HepG2 (cell line): ENCODE measurements at regions not wholly inside any gene's neighbourhood (a gene's known extent, or its start where the extent isn't known, plus 50 kb on each side); places are given as distances from the start of the nearest gene placed in this dataset.

ENCODE experiments used
- ATAC-seq: fragments of 200-7000 bp; cut with Tn5 transposase; 3 replicates; pipeline ENCODE4 v1.9.1; 2020; ENCODE audit warnings: mild to moderate bottlenecking, moderate library complexity
- BruUV-seq: library from RNA; stranded (reverse); fragments of 400-500 nt; replicated peaks from 2 replicates; lab custom pipeline; 2021; lab: Mats Ljungman, UMichigan
- CTCF ChIA-PET: fragments of 300-600 bp; formaldehyde crosslinking; extraction: SDS; loops from one replicate; lab custom pipeline; 2021; ENCODE audit warnings: low total read pairs, inconsistent platforms, low intra/inter-chr PET ratio; lab: Yijun Ruan, JAX
- POLR2A ChIA-PET: fragments of 350-600 bp; sonication (Branson Sonifier 250); formaldehyde crosslinking; loops from one replicate; lab custom pipeline; 2020; ENCODE audit warnings: antibody characterized with exemption, inconsistent platforms; lab: Yijun Ruan, JAX
- DNase-seq: peaks from one replicate; pipeline ENCODE4 v3.0.0-alpha.2; 2015; ENCODE audit warnings: low spot score
- FAIRE-seq: peaks from 3 replicates; lab custom pipeline; 2011; peaks lifted over from hg19 to GRCh38; lab: Jason Lieb, UNC
- H2AFZ ChIP-seq: one replicate; pipeline ENCODE4 v1.6.1; 2011; ENCODE audit warnings: low read length, inconsistent platforms
- H3K27ac ChIP-seq: fragments of 300-600 bp; 3 replicates; pipeline ENCODE4 v1.8.0; 2011; ENCODE audit warnings: mixed run types, mild to moderate bottlenecking, mixed read lengths, low read length, inconsistent platforms; ENCODE audit not compliant: insufficient read depth; ENCODE audit errors: extremely low read length
- H3K27me3 ChIP-seq, 2 experiments: fragments of 200-600 bp in 1 of 2; 2 replicates in 1 of 2; 3 replicates in 1 of 2; pipeline versions ENCODE4 v1.6.0 to v1.8.0; 2011; ENCODE audit warnings: low read length in 2 of 2, mild to moderate bottlenecking in 2 of 2, moderate library complexity in 2 of 2, inconsistent platforms in 1 of 2; ENCODE audit not compliant: insufficient read depth in 2 of 2, control insufficient read depth in 1 of 2
- H3K36me3 ChIP-seq, 2 experiments: fragments of 200-600 bp in 1 of 2; replicated peaks in 1 of 2; 2 replicates in 1 of 2; 3 replicates in 1 of 2; pipeline versions ENCODE4 v1.5.1 to v1.8.0; 2011; ENCODE audit warnings: low read length in 2 of 2, inconsistent platforms in 1 of 2; ENCODE audit not compliant: insufficient read depth in 2 of 2, control insufficient read depth in 1 of 2
- H3K4me1 ChIP-seq: 2 replicates; pipeline ENCODE4 v1.5.1; 2012; ENCODE audit warnings: low read length, inconsistent platforms; ENCODE audit not compliant: insufficient read depth
- H3K4me2 ChIP-seq: 2 replicates; pipeline ENCODE4 v1.6.0; 2011; ENCODE audit warnings: low read depth, low read length, inconsistent platforms
- H3K4me3 ChIP-seq, 3 experiments: fragments of 200-600 bp in 1 of 3; sonication (generic), shearing (Covaris generic) in 1 of 3; replicated peaks in 1 of 3; 2 replicates each; pipeline ENCODE4 v1.5.1; 2011 to 2016; ENCODE audit warnings: low read length in 3 of 3, inconsistent platforms in 2 of 3, low read depth in 2 of 3, mild to moderate bottlenecking in 2 of 3, control low read depth in 1 of 3, mixed read lengths in 1 of 3; ENCODE audit not compliant: insufficient read depth in 1 of 3
- H3K79me2 ChIP-seq: one replicate; pipeline ENCODE4 v1.6.1; 2011; ENCODE audit warnings: low read length, inconsistent platforms; ENCODE audit not compliant: insufficient read depth
- H3K9ac ChIP-seq: 2 replicates; pipeline ENCODE4 v1.6.0; 2011; ENCODE audit warnings: mild to moderate bottlenecking, low read depth, low read length, inconsistent platforms; ENCODE audit not compliant: insufficient read depth
- H3K9me3 ChIP-seq: 2 replicates; pipeline ENCODE4 v1.5.1; 2012; ENCODE audit warnings: mild to moderate bottlenecking, low read length
- H4K20me1 ChIP-seq: 2 replicates; pipeline ENCODE4 v1.6.0; 2011; ENCODE audit warnings: inconsistent platforms, mild to moderate bottlenecking, low read length, moderate library complexity; ENCODE audit not compliant: insufficient read depth
- MAFG ChIP-seq: sonication (generic); formaldehyde crosslinking; IDR thresholded peaks from 2 replicates; pipeline ENCODE4 v1.5.1; 2020; ENCODE audit warnings: mild to moderate bottlenecking, missing genetic modification reagents
- MTA3 ChIP-seq: sonication (generic); formaldehyde crosslinking; IDR thresholded peaks from 2 replicates; pipeline ENCODE4 v1.4.0; 2020; ENCODE audit warnings: missing genetic modification reagents
- MYC ChIP-seq: sonication (generic); formaldehyde crosslinking; IDR thresholded peaks from 2 replicates; pipeline ENCODE4 v1.9.0; 2021; ENCODE audit warnings: missing genetic modification reagents, borderline replicate concordance
- TBL1XR1 ChIP-seq: fragments of 150-350 bp; IDR thresholded peaks from 2 replicates; pipeline ENCODE4 v1.6.1; 2014; ENCODE audit warnings: borderline replicate concordance, low read length; ENCODE audit not compliant: partially characterized antibody
- ZNF564 ChIP-seq: sonication (generic); formaldehyde crosslinking; IDR thresholded peaks from 2 replicates; pipeline ENCODE4 v1.8.1; 2023; ENCODE audit warnings: mild to moderate bottlenecking, missing genetic modification reagents
- ZNF713 ChIP-seq: sonication (generic); formaldehyde crosslinking; IDR thresholded peaks from 2 replicates; pipeline ENCODE4 v1.4.0; 2020; ENCODE audit warnings: mild to moderate bottlenecking, missing genetic modification reagents
- ZNF879 ChIP-seq: sonication (generic); formaldehyde crosslinking; IDR thresholded peaks from 2 replicates; pipeline ENCODE4 v1.8.1; 2023; ENCODE audit warnings: missing genetic modification reagents
- WGBS: methylation state at CpG from one replicate; pipeline ENCODE4 v1.1.6; 2017; ENCODE audit warnings: low lambda C conversion rate; 5-methylcytosine and 5-hydroxymethylcytosine counted together
- in situ Hi-C: cut with HindIII; loops from 2 replicates; pipeline ENCODE4 v1.10.0; 2017; ENCODE audit warnings: low pct_unique_long_range_greater_than_20kb; ENCODE audit not compliant: extremely low pct_ligation_motif_present
- intact Hi-C: fragments of 100-400 bp; cut with micrococcal nuclease; formaldehyde crosslinking; loops from one replicate; pipeline ENCODE4 v1.10.0; 2022; ENCODE audit not compliant: unreplicated experiment
- TF ChIP-seq, protein P1 (sequence below): sonication (generic); formaldehyde crosslinking; IDR thresholded peaks from 2 replicates; pipeline ENCODE4 v1.5.0; 2020; ENCODE audit warnings: mild to moderate bottlenecking, missing genetic modification reagents
- TF ChIP-seq, protein P2 (sequence below): sonication (generic); formaldehyde crosslinking; IDR thresholded peaks from 2 replicates; pipeline ENCODE4 v1.8.1; 2022; ENCODE audit warnings: low read depth, mild to moderate bottlenecking, missing genetic modification reagents
- TF ChIP-seq, protein P3 (sequence below): sonication (generic); formaldehyde crosslinking; IDR thresholded peaks from 2 replicates; pipeline ENCODE4 v1.4.0; 2020; ENCODE audit warnings: missing genetic modification reagents, borderline replicate concordance
- TF ChIP-seq, protein P4 (sequence below): sonication (generic); formaldehyde crosslinking; IDR thresholded peaks from 2 replicates; pipeline ENCODE4 v1.5.1; 2020; ENCODE audit warnings: mild to moderate bottlenecking, missing genetic modification reagents, borderline replicate concordance

DNA sequence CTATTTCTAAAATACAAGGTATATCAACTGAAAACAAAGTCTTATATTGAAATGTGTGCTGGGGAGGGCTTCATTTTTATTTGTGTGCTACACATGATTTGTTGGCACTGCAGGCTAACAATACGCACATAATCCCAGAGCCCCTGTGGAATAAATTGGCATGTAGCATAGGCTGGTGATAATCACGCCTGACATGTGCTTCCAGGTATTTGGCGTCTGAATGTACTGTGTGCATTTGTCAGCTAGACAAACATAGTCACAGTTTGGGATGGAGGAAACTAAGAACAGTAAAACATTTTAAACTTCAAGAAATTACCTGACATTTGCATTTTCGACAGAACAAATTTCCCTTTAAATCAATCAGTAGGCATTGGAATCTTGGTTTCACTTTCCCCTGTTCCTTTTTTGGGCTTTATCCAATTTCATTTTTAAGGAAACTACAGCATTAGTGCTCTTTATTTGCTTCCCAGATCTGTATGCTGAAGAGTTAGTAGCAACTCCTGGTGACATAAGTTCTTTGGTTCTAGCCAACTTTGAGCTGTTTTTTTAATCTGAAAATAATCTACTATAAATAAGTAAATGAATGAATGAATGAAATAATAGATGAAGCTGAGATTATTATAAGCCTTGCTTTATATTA, 472.3 kb downstream of the PDHA2 start:
- FAIRE-seq, result no peak
- WGBS, result 3% methylated on average over 4 of the region's 4 CpGs
- no peaks in the 10 kb centered on the region for H4K20me1 ChIP-seq
- ATAC-seq, result no peak
- TF ChIP-seq, protein P1, sequence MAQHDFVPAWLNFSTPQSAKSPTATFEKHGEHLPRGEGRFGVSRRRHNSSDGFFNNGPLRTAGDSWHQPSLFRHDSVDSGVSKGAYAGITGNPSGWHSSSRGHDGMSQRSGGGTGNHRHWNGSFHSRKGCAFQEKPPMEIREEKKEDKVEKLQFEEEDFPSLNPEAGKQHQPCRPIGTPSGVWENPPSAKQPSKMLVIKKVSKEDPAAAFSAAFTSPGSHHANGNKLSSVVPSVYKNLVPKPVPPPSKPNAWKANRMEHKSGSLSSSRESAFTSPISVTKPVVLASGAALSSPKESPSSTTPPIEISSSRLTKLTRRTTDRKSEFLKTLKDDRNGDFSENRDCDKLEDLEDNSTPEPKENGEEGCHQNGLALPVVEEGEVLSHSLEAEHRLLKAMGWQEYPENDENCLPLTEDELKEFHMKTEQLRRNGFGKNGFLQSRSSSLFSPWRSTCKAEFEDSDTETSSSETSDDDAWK (CRISPR knock-in tag), result no peak
- TF ChIP-seq MTA3 (CRISPR knock-in tag) (no peak), TBL1XR1 (no peak), ZNF564 (CRISPR knock-in tag) (no peak), MAFG (no peak), MYC (CRISPR knock-in tag) (no peak), ZNF713 (CRISPR knock-in tag) (no peak), ZNF879 (CRISPR knock-in tag) (no peak)
- TF ChIP-seq, protein P2, sequence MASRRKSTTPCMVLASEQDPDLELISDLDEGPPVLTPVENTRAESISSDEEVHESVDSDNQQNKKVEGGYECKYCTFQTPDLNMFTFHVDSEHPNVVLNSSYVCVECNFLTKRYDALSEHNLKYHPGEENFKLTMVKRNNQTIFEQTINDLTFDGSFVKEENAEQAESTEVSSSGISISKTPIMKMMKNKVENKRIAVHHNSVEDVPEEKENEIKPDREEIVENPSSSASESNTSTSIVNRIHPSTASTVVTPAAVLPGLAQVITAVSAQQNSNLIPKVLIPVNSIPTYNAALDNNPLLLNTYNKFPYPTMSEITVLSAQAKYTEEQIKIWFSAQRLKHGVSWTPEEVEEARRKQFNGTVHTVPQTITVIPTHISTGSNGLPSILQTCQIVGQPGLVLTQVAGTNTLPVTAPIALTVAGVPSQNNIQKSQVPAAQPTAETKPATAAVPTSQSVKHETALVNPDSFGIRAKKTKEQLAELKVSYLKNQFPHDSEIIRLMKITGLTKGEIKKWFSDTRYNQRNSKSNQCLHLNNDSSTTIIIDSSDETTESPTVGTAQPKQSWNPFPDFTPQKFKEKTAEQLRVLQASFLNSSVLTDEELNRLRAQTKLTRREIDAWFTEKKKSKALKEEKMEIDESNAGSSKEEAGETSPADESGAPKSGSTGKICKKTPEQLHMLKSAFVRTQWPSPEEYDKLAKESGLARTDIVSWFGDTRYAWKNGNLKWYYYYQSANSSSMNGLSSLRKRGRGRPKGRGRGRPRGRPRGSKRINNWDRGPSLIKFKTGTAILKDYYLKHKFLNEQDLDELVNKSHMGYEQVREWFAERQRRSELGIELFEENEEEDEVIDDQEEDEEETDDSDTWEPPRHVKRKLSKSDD (CRISPR knock-in tag), result no peak
- TF ChIP-seq, protein P3, sequence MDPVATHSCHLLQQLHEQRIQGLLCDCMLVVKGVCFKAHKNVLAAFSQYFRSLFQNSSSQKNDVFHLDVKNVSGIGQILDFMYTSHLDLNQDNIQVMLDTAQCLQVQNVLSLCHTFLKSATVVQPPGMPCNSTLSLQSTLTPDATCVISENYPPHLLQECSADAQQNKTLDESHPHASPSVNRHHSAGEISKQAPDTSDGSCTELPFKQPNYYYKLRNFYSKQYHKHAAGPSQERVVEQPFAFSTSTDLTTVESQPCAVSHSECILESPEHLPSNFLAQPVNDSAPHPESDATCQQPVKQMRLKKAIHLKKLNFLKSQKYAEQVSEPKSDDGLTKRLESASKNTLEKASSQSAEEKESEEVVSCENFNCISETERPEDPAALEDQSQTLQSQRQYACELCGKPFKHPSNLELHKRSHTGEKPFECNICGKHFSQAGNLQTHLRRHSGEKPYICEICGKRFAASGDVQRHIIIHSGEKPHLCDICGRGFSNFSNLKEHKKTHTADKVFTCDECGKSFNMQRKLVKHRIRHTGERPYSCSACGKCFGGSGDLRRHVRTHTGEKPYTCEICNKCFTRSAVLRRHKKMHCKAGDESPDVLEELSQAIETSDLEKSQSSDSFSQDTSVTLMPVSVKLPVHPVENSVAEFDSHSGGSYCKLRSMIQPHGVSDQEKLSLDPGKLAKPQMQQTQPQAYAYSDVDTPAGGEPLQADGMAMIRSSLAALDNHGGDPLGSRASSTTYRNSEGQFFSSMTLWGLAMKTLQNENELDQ, result no peak
- TF ChIP-seq, protein P4, sequence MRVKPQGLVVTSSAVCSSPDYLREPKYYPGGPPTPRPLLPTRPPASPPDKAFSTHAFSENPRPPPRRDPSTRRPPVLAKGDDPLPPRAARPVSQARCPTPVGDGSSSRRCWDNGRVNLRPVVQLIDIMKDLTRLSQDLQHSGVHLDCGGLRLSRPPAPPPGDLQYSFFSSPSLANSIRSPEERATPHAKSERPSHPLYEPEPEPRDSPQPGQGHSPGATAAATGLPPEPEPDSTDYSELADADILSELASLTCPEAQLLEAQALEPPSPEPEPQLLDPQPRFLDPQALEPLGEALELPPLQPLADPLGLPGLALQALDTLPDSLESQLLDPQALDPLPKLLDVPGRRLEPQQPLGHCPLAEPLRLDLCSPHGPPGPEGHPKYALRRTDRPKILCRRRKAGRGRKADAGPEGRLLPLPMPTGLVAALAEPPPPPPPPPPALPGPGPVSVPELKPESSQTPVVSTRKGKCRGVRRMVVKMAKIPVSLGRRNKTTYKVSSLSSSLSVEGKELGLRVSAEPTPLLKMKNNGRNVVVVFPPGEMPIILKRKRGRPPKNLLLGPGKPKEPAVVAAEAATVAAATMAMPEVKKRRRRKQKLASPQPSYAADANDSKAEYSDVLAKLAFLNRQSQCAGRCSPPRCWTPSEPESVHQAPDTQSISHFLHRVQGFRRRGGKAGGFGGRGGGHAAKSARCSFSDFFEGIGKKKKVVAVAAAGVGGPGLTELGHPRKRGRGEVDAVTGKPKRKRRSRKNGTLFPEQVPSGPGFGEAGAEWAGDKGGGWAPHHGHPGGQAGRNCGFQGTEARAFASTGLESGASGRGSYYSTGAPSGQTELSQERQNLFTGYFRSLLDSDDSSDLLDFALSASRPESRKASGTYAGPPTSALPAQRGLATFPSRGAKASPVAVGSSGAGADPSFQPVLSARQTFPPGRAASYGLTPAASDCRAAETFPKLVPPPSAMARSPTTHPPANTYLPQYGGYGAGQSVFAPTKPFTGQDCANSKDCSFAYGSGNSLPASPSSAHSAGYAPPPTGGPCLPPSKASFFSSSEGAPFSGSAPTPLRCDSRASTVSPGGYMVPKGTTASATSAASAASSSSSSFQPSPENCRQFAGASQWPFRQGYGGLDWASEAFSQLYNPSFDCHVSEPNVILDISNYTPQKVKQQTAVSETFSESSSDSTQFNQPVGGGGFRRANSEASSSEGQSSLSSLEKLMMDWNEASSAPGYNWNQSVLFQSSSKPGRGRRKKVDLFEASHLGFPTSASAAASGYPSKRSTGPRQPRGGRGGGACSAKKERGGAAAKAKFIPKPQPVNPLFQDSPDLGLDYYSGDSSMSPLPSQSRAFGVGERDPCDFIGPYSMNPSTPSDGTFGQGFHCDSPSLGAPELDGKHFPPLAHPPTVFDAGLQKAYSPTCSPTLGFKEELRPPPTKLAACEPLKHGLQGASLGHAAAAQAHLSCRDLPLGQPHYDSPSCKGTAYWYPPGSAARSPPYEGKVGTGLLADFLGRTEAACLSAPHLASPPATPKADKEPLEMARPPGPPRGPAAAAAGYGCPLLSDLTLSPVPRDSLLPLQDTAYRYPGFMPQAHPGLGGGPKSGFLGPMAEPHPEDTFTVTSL (CRISPR knock-in tag), result no peak
- no peak overlapping the region for H3K4me2 ChIP-seq
- ChIA-PET POLR2A (no interaction called here), CTCF (no interaction called here)
- no peak for DNase-seq
- intact Hi-C loops (no loop called here), in situ Hi-C loops (no loop called here)
- H3K9ac ChIP-seq, result no peak overlapping the region
- H3K4me3 ChIP-seq, result no peak overlapping the region
- H3K79me2 ChIP-seq, result no peaks in the 10 kb centered on the region
- H3K4me1 ChIP-seq, result no peaks in the 10 kb centered on the region
- H3K9me3 ChIP-seq, result peaks cover 25% of the 10 kb centered on the region
- H3K27ac ChIP-seq, result no peak overlapping the region
- no peaks in the 10 kb centered on the region for H3K27me3 ChIP-seq
- no peaks in the 10 kb centered on the region for H3K36me3 ChIP-seq
- no TSS peak for BruUV-seq
- H2AFZ ChIP-seq, result no peak overlapping the region
